Esophagus muscularis mucosa (tissue), 4 donors: ENCODE measurements at regions not wholly inside any gene's neighbourhood (a gene's known extent, or its start where the extent isn't known, plus 50 kb on each side); places are given as distances from the start of the nearest gene placed in this dataset.

Experiments used
- CTCF ChIP-seq, 3 experiments: fragments of 200-600 bp in 2 of 3; fragments of 450-650 bp in 1 of 3; sonication (generic) in 2 of 3; IDR thresholded peaks; one replicate each; pipeline ENCODE4 v1.5.1; 2017 to 2019; ENCODE audit warnings: antibody characterized with exemption in 3 of 3, mild to moderate bottlenecking in 2 of 3, moderate library complexity in 1 of 3
- EP300 ChIP-seq: sonication (generic); formaldehyde crosslinking; IDR thresholded peaks from one replicate; pipeline ENCODE4 v1.6.1; 2017; ENCODE audit warnings: antibody characterized with exemption
- POLR2A ChIP-seq: fragments of 450-650 bp; IDR thresholded peaks from one replicate; pipeline ENCODE4 v1.6.1; 2017; ENCODE audit warnings: antibody characterized with exemption, moderate library complexity, mild to moderate bottlenecking, low read depth
- POLR2AphosphoS5 ChIP-seq, 2 donors: sonication (generic); formaldehyde crosslinking; IDR thresholded peaks; one replicate each; pipeline ENCODE4 v1.6.1; 2017; ENCODE audit warnings: antibody characterized with exemption in 2 of 2

- TF ChIP-seq EP300 (no peak), POLR2AphosphoS5 (IDR thresholded peaks at IDR 0.05) (no peak), CTCF (IDR thresholded peaks at IDR 0.05) (no peak), POLR2A (no peak)
Measured at GRCh38 chr5:118687100-118687499, 301.2 kb downstream of the DTWD2 start.
